G401.6 (cell line): ENCODE measurements at regions not wholly inside any gene's neighbourhood (a gene's known extent, or its start where the extent isn't known, plus 50 kb on each side); places are given as distances from the start of the nearest gene placed in this dataset.
"Not testable (repeated sequence)": the region's sequence is repeated elsewhere in the genome, so short reads cannot be mapped to it uniquely, and the experiment has no call there.

Experiments
- FAIRE-seq: peaks from 2 replicates; lab custom pipeline; 2012; peaks lifted over from hg19 to GRCh38; lab: Jason Lieb, UNC

GRCh38 chr5:99586878-99587277 lies 658.1 kb upstream of the CHD1 start:
- FAIRE-seq: no peak

- not testable (repeated sequence) for FAIRE-seq
Measured at GRCh38 chr5:99581204-99581603, 652.4 kb upstream of the CHD1 start.

DNA sequence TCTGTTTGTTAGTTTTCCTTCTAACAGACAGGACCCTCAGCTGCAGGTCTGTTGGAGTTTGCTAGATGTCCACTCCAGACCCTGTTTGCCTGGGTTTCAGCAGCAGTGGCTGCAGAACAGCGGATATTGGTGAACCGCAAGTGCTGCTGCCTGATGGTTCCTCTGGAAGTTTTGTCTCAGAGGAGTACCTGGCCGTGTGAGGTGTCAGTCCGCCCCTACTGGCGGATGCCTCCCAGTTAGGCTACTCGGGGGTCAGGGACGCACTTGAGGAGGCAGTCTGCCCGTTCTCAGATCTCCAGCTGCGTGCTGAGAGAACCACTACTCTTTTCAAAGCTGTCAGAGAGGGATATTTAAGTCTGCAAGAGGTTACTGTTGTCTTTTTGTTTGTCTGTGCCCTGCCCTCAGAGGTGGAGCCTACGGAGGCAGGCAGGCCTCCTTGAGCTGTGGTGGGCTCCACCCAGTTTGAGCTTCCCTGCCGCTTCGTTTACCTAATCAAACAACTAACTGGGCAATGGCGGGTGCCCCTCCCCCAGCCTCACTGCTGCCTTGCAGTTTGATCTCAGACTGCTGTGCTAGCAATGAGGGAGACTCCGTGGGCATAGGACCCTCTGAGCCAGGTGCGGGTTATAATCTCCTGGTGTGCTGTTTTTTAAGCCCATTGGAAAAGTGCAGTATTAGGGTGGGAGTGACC lies 634.3 kb upstream of the CHD1 start:
- not testable (repeated sequence) for FAIRE-seq

- FAIRE-seq: no peak
Measured at GRCh38 chr5:99553211-99553810, 624.5 kb upstream of the CHD1 start.

- FAIRE-seq: no peak
Measured at GRCh38 chr5:99544356-99544755, 615.5 kb upstream of the CHD1 start.

GRCh38 chr5:99543841-99544240 lies 615.0 kb upstream of the CHD1 start:
- no peak for FAIRE-seq

- not testable (repeated sequence) for FAIRE-seq
Measured at GRCh38 chr5:99534241-99534640, 605.4 kb upstream of the CHD1 start.

- not testable (repeated sequence) for FAIRE-seq
Measured at GRCh38 chr5:99521666-99522065, 592.9 kb upstream of the CHD1 start.

GRCh38 chr5:99515864-99516490 lies 587.2 kb upstream of the CHD1 start:
- not testable (repeated sequence) for FAIRE-seq

- not testable (repeated sequence) for FAIRE-seq
Measured at GRCh38 chr5:99510237-99510866, 581.5 kb upstream of the CHD1 start.

- not testable (repeated sequence) for FAIRE-seq
Measured at GRCh38 chr5:99509064-99509463, 580.3 kb upstream of the CHD1 start.

- FAIRE-seq: not testable (repeated sequence)
Measured at GRCh38 chr5:99495456-99495855, 566.6 kb upstream of the CHD1 start.

DNA sequence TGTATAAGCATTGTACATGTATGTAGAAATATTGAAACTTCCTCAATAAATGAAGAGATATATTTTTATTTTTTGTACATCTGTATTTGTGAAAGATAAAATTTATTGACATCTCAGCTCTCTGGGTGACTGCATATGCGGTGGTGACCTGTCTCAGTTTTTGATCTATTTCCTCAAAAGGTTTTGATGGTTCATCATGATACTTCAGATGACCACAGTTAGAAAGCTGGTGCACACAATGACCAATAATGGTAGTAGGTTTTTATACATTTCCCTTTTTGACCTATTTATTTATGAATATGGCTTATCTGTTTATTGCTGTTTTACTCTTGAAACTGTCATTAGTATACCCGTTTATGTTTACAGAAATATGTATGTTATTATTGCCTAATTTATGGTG lies 549.6 kb upstream of the CHD1 start:
- not testable (repeated sequence) for FAIRE-seq

GRCh38 chr5:99473328-99473727 lies 544.5 kb upstream of the CHD1 start:
- FAIRE-seq: not testable (repeated sequence)

DNA sequence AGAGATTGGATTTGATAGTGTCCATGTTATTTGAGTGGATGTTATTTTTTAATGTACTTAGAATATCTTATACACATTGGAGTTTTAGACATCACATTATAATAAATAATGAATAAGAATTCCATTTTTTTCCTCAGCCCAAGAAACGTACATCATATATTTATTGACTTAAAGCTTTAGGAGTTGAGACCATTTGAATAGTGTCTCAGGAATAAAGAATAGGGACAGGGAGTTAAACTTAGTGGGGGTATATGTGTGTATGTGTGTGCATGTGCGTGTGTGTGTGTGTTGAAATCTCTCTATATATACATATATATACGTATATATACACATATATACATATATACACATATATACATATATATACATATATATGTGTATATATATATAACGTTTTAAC lies 542.9 kb upstream of the CHD1 start:
- not testable (repeated sequence) for FAIRE-seq

GRCh38 chr5:99471178-99471577 lies 542.4 kb upstream of the CHD1 start:
- FAIRE-seq: not testable (repeated sequence)

DNA sequence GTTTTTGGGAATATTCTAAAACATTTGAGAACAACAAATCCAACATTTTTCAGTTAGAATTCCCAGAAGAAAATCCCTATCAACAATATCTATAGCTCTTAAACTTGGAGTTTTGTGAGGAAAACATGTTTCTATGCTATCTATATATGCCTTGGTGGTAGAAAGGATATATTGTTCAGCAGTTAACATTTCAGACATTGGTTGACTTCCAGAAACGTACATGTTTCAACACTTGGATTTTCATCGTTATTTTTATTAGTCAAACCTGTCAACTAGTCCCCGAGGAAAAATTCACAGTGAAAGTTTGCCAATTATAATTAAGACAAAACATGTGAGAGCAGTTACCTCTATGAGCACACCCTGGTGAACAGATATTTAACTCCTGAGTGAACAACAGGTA lies 541.8 kb upstream of the CHD1 start:
- not testable (repeated sequence) for FAIRE-seq

GRCh38 chr5:99460701-99461100 lies 531.9 kb upstream of the CHD1 start:
- FAIRE-seq: no peak

DNA sequence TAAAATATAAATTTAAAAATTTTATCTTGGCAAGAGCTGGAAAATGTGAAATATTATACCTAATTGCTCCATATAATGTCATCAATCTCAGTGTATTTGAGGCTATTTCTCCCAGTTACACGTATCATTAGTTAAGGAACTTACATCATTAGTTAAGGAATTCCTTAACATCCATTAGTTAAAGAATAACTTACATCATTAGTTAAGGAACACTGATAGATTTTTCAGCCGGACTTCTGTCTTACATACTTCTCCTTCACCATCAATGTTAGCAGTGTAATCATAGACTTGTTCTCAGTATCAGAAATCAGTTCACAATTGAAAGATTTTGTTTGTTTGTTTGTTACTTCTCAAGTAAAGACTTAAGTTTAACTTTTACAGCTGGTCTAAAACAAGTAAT lies 524.4 kb upstream of the CHD1 start:
- no peak for FAIRE-seq

- no peak for FAIRE-seq
Measured at GRCh38 chr5:99449786-99450185, 521.0 kb upstream of the CHD1 start.

- FAIRE-seq: peak; percentile 33
Measured at GRCh38 chr5:99445805-99446204, 517.0 kb upstream of the CHD1 start.

GRCh38 chr5:99441235-99441634 lies 512.4 kb upstream of the CHD1 start:
- FAIRE-seq: no peak

GRCh38 chr5:99438619-99439018 lies 509.8 kb upstream of the CHD1 start:
- no peak for FAIRE-seq
